ENCODE measurements at regions not wholly inside any gene's neighbourhood (a gene's known extent, or its start where the extent isn't known, plus 50 kb on each side); places are given as distances from the start of the nearest gene placed in this dataset.
"Not testable (repeated sequence)": the region's sequence is repeated elsewhere in the genome, so short reads cannot be mapped to it uniquely, and the experiment has no call there.

DNA sequence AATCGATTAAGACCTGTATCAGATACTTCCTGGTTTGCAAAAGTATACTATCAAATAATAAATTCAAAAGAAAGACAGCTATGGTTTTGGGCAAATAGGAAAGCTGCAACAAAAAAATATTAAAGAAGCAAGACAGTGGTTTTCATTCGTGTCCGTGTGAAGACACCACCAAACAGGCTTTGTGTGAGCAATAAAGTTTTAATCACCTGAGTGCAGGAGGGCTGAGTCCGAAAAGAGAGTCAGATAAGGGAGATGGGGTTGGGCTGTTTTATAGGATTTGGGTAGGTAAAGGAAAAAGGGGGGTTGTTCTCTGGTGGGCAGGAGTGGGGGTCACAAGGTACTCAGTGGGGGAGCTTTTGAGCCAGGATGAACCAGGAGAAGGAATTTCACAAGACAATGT, 609.7 kb upstream of the LUZP2 start:
- DNase-seq = not testable (repeated sequence)

- DNase-seq = no peak
These were observed 603.7 kb upstream of the LUZP2 start for GRCh38 chr11:23893126-23893525.

DNA sequence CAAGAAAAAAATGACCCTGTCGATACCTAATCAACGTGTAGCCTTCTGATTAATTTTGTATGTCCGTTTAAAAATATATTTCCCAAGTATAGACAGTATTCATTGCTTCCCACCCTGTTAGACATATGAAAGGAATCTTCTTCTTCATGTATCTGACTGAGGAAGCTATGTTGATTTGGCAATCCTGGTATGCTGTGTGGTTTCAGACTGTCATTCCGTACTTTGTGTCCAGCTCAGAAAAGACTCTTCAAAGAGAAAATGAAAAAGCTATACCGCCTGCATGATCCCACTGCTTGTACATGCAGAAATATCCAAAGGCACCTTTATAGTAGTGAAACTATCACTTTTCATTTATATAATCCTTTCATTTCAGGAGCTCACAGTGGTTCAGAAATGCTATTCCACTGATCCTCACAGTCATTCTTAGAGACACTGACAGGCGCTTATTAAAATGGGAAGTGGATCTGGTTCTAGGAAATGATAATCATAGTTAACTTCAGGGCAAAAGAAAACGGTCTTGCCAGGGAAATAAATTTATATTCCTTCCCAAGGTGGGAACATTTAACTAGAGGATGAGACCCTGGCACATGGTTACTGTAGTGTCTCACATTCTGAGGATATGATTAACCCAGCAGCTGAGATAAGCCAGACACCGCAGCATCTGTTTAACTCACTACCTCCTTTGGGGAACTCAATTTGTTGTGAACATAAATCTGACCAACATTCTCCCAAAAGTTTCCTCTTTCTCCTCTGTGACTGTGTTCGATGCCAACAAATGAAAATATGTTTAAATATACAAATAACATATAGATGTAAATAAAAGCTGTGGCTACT, 599.2 kb upstream of the LUZP2 start:
- no peak for DNase-seq

GRCh38 chr11:23903044-23903704, 593.7 kb upstream of the LUZP2 start:
- no peak for DNase-seq

GRCh38 chr11:23919455-23919854, 577.4 kb upstream of the LUZP2 start:
- no peak for DNase-seq

GRCh38 chr11:23923357-23923756, 573.5 kb upstream of the LUZP2 start:
- DNase-seq = no peak

GRCh38 chr11:23924226-23924625, 572.6 kb upstream of the LUZP2 start:
- DNase-seq = no peak

DNA sequence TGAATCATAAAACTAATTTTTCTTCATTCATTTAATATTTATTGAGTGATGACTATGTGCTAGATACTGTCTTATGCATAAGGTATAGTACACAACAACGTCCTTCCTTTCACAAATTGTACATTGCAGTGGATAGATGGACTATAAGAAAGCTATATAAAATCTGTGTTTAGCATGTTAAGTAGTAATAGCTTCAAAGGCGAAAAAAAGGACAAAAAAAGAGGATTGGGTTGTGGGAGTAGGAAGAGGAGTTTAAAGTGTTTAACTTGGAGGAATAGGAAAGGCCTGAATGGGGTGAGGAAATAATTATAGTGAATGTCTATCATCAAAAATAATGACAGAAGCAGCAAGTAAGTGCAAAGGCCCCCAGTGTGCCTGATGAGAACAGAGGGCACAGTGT, 565.4 kb upstream of the LUZP2 start:
- DNase-seq = no peak

DNA sequence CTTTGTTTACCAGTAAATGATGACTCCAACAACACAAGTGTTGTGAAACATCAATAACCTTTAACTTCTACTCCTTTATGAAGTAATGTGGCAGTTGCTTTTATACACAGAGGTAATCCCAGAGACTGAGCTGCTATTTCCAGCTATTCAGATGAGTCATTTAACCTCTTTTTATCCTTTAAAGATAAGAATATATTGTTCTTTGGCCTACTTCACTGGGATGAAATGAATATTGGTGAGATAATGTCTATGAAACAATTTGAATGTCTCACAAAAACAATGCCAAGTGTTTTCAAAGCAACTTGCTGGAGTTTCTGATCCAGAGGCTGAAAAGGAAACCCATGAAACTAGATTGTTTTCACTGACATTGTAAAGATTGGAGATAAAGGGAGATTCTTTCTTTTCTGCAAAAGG, 564.4 kb upstream of the LUZP2 start:
- DNase-seq = no peak

GRCh38 chr11:23933721-23934120, 563.1 kb upstream of the LUZP2 start:
- no peak for DNase-seq

DNA sequence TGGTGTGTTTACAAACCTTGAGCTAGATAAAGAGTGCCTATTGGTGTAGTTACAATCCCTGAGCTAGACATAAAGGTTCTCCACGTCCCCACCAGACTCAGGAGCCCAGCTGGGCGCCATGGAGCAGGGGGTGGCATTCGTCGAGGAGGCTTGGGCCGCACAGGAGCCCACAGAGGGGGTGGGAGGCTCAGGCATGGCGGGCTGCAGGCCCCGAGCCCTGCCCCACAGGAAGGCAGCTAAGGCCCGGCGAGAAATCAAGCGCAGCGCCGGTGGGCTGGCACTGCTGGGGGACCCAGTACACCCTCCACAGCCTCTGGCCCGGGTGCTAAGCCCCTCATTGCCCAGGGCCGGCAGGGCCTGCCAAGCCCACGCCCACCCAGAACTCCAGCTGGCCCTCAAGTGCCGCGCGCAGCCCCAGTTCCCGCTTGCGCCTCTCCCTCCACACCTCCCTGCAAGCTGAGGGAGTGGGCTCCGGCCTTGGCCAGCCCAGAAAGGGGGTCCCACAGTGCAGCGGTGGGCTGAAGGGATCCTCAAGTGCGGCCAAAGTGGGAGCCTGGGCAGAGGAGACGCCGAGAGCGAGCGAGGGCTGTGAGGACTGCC, 562.1 kb upstream of the LUZP2 start:
- DNase-seq = not testable (repeated sequence)

DNA sequence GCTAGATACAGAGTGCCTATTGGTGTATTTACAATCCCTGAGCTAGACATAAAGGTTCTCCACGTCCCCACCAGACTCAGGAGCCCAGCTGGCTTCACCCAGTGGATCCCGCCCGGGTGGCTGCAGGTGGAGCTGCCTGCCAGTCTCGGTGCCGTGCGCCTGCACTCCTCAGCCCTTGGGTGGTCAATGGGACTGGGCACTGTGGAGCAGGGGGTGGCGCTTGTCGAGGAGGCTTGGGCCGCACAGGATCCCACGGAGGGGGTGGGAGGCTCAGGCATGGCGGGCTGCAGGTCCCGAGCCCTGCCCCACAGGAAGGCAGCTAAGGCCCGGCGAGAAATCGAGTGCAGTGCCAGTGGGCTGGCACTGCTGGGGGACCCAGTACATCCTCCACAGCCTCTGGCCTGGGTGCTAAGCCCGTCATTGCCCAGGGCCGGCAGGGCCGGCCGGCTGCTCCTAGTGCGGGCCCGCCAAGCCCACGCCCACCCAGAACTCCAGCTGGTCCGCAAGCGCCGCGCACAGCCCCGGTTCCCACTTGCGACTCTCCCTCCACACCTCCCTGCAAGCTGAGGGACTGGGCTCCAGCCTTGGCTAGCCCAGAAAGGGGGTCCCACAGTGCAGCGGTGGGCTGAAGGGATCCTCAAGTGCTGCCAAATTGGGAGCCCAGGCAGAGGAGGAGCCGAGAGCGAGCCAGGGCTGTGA, 554.6 kb upstream of the LUZP2 start:
- not testable (repeated sequence) for DNase-seq

DNA sequence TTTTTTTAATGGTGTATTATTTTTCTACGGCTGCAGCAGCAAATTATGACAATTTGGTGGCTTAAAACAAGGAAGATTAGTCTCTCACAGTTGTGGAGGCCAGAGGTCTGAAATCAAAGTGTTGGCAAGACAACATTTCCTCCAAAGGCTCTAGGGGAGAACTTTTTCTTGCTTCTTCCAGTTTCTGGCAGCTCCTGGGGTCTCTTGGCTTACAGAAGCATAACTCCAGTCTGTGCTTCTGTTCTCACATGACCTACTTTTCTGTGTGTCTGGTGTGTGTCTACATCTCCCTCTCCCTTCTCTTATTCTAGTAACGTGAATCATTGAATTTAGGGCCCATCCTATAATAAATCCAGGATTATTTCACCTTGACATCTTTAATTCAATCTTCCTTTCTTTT, 551.9 kb upstream of the LUZP2 start:
- no peak for DNase-seq

DNA sequence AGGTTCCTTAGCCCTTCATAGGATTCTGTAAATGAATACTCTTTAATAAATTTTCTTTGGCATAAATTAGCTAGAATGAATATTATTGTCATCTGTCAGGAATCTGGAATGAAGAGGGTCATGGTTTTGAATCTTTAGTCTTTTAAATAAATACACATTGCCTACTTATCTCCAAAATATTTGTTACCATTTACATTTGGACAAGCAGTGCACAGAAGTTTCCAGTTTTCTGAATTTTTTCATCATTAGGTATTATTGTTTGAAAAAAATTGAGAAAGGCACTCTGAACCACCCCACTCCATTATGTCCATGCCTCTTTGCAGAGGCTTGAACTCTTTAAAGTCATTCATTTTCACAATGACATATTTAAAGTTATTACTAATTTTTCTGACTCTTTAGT, 549.0 kb upstream of the LUZP2 start:
- DNase-seq = no peak

DNA sequence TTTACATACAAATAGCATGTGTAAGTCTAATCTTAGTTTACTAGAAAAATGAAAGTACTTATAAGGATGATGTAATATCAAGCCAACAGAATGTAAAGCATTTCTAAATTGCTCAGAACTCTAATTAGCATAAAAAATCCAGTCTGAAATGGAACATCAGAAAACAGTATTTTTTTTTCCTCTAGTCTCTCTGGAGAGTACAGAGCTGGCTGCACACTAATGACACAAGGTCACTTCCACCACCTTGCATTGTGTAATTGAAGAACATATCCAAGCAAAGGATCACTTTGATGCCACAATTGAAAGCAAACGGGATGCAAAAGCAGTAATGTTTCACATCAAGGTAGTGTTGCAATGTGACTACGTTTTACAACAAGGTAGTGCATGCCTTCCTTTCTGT, 548.0 kb upstream of the LUZP2 start:
- DNase-seq = no peak

DNA sequence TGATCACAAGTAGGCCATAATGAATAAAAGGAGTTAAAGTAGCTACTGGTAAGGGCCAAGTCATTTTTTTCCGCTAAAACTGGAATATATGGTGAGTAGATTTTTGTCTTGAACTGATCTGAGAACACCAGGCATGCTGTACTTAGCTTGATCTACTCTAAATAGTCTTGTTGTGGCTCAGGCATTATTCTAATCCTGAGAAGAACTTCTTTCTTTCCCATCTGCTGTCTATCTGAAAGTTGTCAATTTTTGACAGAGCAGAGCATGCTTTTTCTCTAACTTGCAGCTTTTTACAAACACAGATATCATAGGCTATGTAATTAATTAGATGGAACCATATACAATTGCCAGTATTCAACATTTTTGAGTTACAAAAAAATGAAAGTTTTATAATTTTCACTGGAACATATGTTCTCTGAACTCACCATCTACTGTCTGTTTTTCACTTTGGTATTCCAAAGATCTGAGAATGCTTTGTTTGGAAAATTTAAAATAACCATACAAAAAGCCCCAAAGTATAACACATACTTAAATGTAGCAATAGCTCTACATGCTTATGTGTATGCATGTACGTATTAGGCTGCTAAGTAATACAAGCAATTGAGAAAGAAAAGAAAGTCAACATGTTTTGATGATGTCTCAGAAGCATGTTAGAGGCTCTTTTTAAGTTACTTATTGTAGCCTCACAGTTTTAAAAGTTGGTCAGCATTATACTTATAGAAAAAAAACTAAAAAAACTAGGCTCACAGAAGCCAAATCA, 542.7 kb upstream of the LUZP2 start:
- DNase-seq = no peak

DNA sequence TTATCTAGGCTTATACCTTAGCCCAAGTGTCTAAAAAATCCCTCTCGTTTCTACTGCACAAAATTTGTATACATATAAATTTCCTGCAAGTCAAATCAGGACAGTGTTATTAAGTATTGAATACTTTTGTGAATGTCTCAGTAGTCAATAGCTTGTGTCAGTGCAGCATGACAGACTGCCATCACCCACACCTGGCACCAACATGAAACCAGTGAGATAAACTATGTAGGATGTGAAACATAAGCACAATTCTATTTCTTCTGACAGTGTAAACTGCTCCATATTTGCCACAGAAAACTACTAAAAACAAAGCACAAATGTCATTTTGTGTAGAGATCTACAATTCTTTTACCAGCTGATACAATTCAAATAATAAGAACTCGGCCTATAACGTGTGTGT, 542.1 kb upstream of the LUZP2 start:
- DNase-seq = no peak

DNA sequence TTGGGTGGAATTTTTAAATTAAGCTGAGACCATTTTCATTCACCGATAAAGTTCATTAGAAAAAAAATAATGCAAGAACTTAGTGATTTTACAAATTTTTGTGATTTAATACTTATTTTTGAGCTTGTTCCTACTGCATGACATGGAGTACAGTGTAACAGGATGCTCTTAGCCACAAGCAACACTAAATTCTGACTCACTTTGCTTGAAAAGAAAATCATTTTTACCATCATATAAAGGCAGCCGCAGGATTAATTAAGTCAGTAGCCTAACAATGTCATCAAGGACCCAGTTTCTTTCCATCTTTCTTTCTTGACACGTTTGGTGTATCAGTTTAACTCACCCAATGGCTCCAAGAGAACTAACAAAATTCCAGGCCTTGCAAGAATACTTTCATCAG, 540.3 kb upstream of the LUZP2 start:
- DNase-seq = no peak

GRCh38 chr11:23957314-23957713, 539.5 kb upstream of the LUZP2 start:
- no peak for DNase-seq

DNA sequence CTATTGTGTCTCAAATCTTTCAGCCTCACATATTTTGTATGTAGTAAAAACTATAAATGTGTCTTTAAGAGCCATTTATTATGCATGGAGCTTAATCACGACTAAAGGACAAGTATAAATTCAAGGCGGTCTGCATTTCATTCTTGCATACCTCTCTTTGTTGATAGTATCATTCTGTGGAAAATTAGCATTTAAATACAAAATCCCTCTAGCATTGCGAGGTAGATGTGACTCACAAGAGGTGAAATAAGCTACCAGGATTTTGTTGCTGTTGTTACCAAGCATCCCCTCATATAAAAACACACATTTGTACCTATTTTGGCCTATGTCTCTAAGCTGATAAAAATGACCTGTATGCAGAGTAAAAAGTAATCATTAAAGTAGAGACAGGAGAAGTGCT, 537.4 kb upstream of the LUZP2 start:
- no peak for DNase-seq

GRCh38 chr11:23961503-23962338, 535.1 kb upstream of the LUZP2 start:
- no peak for DNase-seq

DNA sequence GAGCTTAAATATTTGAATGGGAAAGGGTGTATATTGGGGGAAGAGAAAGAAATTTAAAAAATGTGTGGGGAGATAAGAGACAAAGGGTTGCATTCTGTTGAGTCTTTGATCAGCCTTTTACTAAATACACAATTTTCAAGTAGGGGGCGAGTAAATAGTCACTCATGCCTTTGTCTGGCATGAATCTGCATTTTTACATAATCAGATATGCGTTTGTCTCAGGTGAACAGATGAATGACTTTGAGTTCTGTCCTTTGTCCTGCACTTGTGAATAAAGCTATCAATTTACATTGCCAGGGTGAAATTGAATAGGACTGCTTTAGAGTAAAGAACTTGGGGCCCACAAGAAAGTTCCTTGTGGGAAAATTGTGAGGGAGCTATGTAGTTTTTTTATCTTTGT, 523.6 kb upstream of the LUZP2 start:
- no peak for DNase-seq
